ENCODE measurements at regions not wholly inside any gene's neighbourhood (a gene's known extent, or its start where the extent isn't known, plus 50 kb on each side); places are given as distances from the start of the nearest gene placed in this dataset.
"Not testable (repeated sequence)": the region's sequence is repeated elsewhere in the genome, so short reads cannot be mapped to it uniquely, and the experiment has no call there.

DNA sequence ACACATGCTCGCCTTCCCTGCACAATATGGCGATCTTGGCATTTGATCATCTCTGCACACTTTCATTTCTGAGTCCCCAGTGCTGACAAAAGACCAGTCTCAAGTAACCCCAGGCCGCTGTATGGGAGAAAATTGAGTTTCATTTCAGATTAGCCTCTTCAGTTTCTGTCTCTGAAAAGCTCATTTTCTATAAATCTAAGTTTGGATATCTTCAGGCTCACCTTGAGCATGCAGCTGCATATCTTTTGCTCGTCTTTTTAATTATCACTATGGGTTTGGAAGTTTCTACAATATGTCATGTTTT, 169.1 kb upstream of the MAST4 start:
- Mint-ChIP-seq H3K27me3 (peaks cover 11 to 12% of the 10 kb centered on the region in 2 donors), H3K27ac (no peak overlapping the region), H3K36me3 (no peaks in the 10 kb centered on the region), H3K4me1 (no peaks in the 10 kb centered on the region), H3K9me3 (peaks cover 0 to 3% (median 3%) of the 10 kb centered on the region in 5 donors), H3K4me3 (no peak overlapping the region)
- no peak overlapping the region for H3K4me3 ChIP-seq (ENCODE audit: low read length)
- H3K9me3 ChIP-seq (ENCODE audit: low read length), result no peaks in the 10 kb centered on the region
- H3K27me3 ChIP-seq (ENCODE audit: insufficient read depth, low read length, poor library complexity, severe bottlenecking), result no peaks in the 10 kb centered on the region
- no peak for DNase-seq
- H3K4me1 ChIP-seq (ENCODE audit: insufficient read depth, low read length), result no peaks in the 10 kb centered on the region
- ChIA-PET CTCF (no interaction called here), POLR2A (no interaction called here)
- H3K27ac ChIP-seq (ENCODE audit: low read depth, low read length), result no peak overlapping the region
- H3K36me3 ChIP-seq (ENCODE audit: insufficient read depth, low read length), result no peaks in the 10 kb centered on the region

DNA sequence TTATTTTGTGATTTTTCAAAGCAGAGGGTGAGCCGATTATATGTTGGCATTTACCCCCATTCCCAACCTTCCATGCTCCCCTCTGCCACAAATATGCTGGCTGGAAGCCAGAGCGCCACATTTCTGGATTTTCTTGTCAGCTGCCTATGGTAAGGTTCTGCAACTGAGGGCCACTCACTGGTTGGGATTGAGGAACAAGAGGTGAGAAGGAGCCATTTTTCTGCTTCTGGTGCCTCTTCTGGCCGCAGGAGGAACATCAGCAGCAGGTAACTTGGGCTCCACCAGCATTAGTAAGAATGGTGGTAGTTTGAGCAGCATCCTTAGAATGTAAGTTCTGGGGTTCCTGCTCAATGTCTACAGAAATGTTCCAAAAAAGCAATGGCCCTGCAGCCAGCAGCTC, 159.5 kb upstream of the MAST4 start:
- no peaks in the 10 kb centered on the region for H3K4me1 Mint-ChIP-seq
- H3K4me3 Mint-ChIP-seq, result no peak overlapping the region
- no peak overlapping the region for H3K4me3 ChIP-seq (ENCODE audit: low read length)

DNA sequence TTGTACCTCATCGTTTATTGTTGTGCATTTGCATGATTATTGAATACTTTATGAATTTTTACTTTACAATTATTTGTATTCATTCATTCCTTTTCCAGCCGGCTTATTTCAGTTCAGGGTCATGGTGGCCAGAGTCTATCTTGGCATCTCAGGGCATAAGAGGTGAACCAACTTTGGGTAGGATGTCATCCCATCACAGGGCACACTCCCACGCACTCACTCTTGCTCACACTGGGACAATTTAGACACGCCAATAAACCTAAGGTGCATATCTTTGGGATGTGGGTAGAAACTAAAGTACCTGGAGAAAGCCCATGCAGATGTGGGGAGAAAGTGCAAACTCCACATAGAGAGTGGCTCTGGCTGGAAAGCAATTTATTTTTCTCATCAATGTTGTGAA, 158.1 kb upstream of the MAST4 start:
- Histone ChIP-seq H3K27me3 (ENCODE audit: insufficient read depth, low read length, poor library complexity, severe bottlenecking) (no peaks in the 10 kb centered on the region), H3K27ac (ENCODE audit: low read depth, low read length) (no peak overlapping the region), H3K4me1 (ENCODE audit: insufficient read depth, low read length) (no peaks in the 10 kb centered on the region), H3K4me3 (ENCODE audit: low read length) (no peak overlapping the region), H3K36me3 (ENCODE audit: insufficient read depth, low read length) (no peaks in the 10 kb centered on the region), H3K9me3 (ENCODE audit: low read length) (no peaks in the 10 kb centered on the region)
- peaks cover 0 to 5% (median 0%) of the 10 kb centered on the region in 5 donors for H3K9me3 Mint-ChIP-seq
- H3K27me3 Mint-ChIP-seq, result no peaks in the 10 kb centered on the region
- H3K27ac Mint-ChIP-seq, result no peak overlapping the region
- H3K4me1 Mint-ChIP-seq, result no peaks in the 10 kb centered on the region
- ChIA-PET CTCF (no interaction called here), POLR2A (no interaction called here)
- no peak for DNase-seq
- no peak overlapping the region for H3K4me3 Mint-ChIP-seq
- H3K36me3 Mint-ChIP-seq, result no peaks in the 10 kb centered on the region

More for the DNA sequence above, 159.5 kb upstream of the MAST4 start:
- Histone ChIP-seq H3K27ac (ENCODE audit: low read depth, low read length) (no peak overlapping the region), H3K36me3 (ENCODE audit: insufficient read depth, low read length) (no peaks in the 10 kb centered on the region), H3K27me3 (ENCODE audit: insufficient read depth, low read length, poor library complexity, severe bottlenecking) (no peaks in the 10 kb centered on the region), H3K4me1 (ENCODE audit: insufficient read depth, low read length) (no peaks in the 10 kb centered on the region), H3K9me3 (ENCODE audit: low read length) (no peaks in the 10 kb centered on the region)
- no peak for DNase-seq
- POLR2A ChIA-PET, result no interaction called here
- Mint-ChIP-seq H3K36me3 (no peaks in the 10 kb centered on the region), H3K9me3 (peaks cover 0 to 4% (median 0%) of the 10 kb centered on the region in 5 donors), H3K27me3 (no peaks in the 10 kb centered on the region), H3K27ac (no peak overlapping the region)
- CTCF ChIA-PET, result no interaction called here

DNA sequence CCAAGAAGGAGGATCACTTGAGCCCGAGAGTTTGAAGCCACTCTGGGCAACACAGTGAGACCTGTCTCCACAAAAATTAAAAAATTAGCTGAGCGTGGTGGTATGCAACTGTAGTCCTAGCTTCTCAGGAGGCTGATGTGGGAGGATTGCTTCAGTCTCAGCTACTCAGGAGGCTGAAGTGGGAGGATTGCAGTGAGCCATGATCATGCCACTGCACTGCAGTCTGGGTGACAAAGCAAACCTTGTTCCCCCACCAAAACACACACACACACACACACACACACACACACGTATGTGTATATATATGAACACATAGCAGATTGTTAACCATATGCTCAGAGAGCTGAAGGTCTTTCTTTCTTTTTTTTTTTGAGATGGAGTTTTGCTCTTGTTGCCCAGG, 157.5 kb upstream of the MAST4 start:
- no peaks in the 10 kb centered on the region for H3K36me3 Mint-ChIP-seq
- H3K27ac Mint-ChIP-seq, result no peak overlapping the region
- H3K9me3 Mint-ChIP-seq, result peaks cover 0 to 5% (median 0%) of the 10 kb centered on the region in 5 donors
- POLR2A ChIA-PET, result no interaction called here
- Histone ChIP-seq H3K27me3 (ENCODE audit: insufficient read depth, low read length, poor library complexity, severe bottlenecking) (no peaks in the 10 kb centered on the region), H3K36me3 (ENCODE audit: insufficient read depth, low read length) (no peaks in the 10 kb centered on the region), H3K27ac (ENCODE audit: low read depth, low read length) (no peak overlapping the region), H3K9me3 (ENCODE audit: low read length) (no peaks in the 10 kb centered on the region), H3K4me1 (ENCODE audit: insufficient read depth, low read length) (no peaks in the 10 kb centered on the region), H3K4me3 (ENCODE audit: low read length) (no peak overlapping the region)
- H3K4me3 Mint-ChIP-seq, result no peak overlapping the region
- CTCF ChIA-PET, result no interaction called here
- DNase-seq, result no peak
- no peaks in the 10 kb centered on the region for H3K27me3 Mint-ChIP-seq
- no peaks in the 10 kb centered on the region for H3K4me1 Mint-ChIP-seq

DNA sequence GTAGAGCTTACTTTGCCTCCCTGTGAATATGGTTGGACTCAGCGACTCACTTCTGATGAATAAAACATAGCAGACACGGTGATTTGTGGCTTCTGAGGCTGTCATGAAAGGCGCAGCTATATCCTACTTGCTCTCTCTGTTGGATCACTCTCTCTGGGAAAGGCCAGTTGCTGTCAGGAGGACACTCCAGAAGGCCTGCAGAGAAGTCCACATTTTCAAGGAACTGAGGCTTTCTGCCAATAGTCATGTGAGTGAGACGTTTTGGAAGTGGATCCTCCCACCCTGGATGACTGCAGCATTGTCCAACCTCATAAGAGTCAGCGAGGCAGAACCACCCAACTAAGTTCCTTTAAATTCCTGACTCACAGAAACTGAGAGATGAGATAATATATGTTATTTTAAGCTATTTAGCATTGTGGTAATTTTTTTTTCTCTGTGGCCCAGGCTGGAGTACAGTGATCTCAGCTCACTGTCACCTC, 156.0 kb upstream of the MAST4 start:
- peaks cover 0 to 5% (median 0%) of the 10 kb centered on the region in 5 donors for H3K9me3 Mint-ChIP-seq
- ChIA-PET POLR2A (no interaction called here), CTCF (no interaction called here)
- no peaks in the 10 kb centered on the region for H3K4me1 Mint-ChIP-seq
- Histone ChIP-seq H3K4me3 (ENCODE audit: low read length) (no peak overlapping the region), H3K9me3 (ENCODE audit: low read length) (no peaks in the 10 kb centered on the region), H3K27me3 (ENCODE audit: insufficient read depth, low read length, poor library complexity, severe bottlenecking) (no peaks in the 10 kb centered on the region), H3K27ac (ENCODE audit: low read depth, low read length) (no peak overlapping the region), H3K36me3 (ENCODE audit: insufficient read depth, low read length) (no peaks in the 10 kb centered on the region), H3K4me1 (ENCODE audit: insufficient read depth, low read length) (no peaks in the 10 kb centered on the region)
- no peaks in the 10 kb centered on the region for H3K36me3 Mint-ChIP-seq
- DNase-seq, result no peak
- H3K27ac Mint-ChIP-seq, result no peak overlapping the region
- H3K27me3 Mint-ChIP-seq, result no peaks in the 10 kb centered on the region
- H3K4me3 Mint-ChIP-seq, result no peak overlapping the region

DNA sequence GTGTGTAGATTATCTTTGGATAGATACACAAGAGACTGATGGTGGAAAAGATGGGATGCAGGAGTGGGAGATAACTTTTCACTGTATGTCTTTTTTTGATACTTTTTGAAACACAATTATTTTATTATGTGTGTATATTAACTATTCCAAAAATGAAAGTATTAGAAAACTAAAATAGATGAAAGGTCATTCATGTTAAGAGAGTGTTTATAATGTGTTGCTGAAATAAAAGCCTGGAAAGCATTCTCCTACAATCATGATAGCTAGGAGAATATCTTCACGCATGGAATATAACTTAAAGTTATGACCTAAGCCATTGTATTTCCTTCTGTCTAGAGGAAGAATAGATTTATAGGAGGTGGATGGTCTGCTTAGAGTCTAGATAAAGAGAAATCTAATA, 154.8 kb upstream of the MAST4 start:
- Histone ChIP-seq H3K4me1 (ENCODE audit: insufficient read depth, low read length) (no peaks in the 10 kb centered on the region), H3K4me3 (ENCODE audit: low read length) (no peak overlapping the region), H3K36me3 (ENCODE audit: insufficient read depth, low read length) (no peaks in the 10 kb centered on the region), H3K27me3 (ENCODE audit: insufficient read depth, low read length, poor library complexity, severe bottlenecking) (no peaks in the 10 kb centered on the region), H3K27ac (ENCODE audit: low read depth, low read length) (no peak overlapping the region), H3K9me3 (ENCODE audit: low read length) (no peaks in the 10 kb centered on the region)
- ChIA-PET CTCF (no interaction called here), POLR2A (no interaction called here)
- H3K27me3 Mint-ChIP-seq, result no peaks in the 10 kb centered on the region
- no peak overlapping the region for H3K27ac Mint-ChIP-seq
- H3K4me3 Mint-ChIP-seq, result no peak overlapping the region
- H3K9me3 Mint-ChIP-seq, result peaks cover 0 to 7% (median 0%) of the 10 kb centered on the region in 5 donors
- DNase-seq, result no peak
- no peaks in the 10 kb centered on the region for H3K36me3 Mint-ChIP-seq
- no peaks in the 10 kb centered on the region for H3K4me1 Mint-ChIP-seq

DNA sequence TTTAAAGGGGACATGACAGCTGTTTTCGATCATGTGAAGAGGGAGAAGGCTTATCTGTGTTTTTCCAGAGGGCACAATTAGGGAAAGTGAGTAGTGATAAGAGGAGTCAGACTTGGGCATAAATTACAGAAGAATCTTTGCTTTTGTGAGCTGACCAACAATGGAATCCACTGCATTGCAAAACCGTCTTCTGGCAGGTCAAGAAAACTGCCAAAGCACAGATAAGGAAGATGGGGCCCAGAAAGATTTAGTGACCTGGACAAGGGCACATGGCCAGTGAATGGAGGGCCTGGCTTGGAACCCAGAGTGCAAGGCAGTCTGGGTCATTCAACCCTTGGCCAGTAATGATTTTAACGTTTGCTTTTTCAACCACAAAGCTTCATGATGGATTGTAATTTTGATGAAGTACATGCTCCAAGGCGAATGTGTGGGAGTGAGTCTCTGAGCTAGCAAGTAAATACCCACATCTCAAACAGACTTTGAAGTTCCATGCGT, 153.2 kb upstream of the MAST4 start:
- Histone ChIP-seq H3K36me3 (ENCODE audit: insufficient read depth, low read length) (no peaks in the 10 kb centered on the region), H3K4me3 (ENCODE audit: low read length) (no peak overlapping the region), H3K4me1 (ENCODE audit: insufficient read depth, low read length) (no peaks in the 10 kb centered on the region), H3K27me3 (ENCODE audit: insufficient read depth, low read length, poor library complexity, severe bottlenecking) (no peaks in the 10 kb centered on the region), H3K9me3 (ENCODE audit: low read length) (no peaks in the 10 kb centered on the region), H3K27ac (ENCODE audit: low read depth, low read length) (no peak overlapping the region)
- Mint-ChIP-seq H3K27me3 (no peaks in the 10 kb centered on the region), H3K27ac (no peak overlapping the region), H3K9me3 (peaks cover 0 to 13% (median 5%) of the 10 kb centered on the region in 5 donors), H3K4me1 (no peaks in the 10 kb centered on the region), H3K36me3 (no peaks in the 10 kb centered on the region), H3K4me3 (no peak overlapping the region)
- CTCF ChIA-PET, result no interaction called here
- POLR2A ChIA-PET, result no interaction called here
- DNase-seq, result no peak

DNA sequence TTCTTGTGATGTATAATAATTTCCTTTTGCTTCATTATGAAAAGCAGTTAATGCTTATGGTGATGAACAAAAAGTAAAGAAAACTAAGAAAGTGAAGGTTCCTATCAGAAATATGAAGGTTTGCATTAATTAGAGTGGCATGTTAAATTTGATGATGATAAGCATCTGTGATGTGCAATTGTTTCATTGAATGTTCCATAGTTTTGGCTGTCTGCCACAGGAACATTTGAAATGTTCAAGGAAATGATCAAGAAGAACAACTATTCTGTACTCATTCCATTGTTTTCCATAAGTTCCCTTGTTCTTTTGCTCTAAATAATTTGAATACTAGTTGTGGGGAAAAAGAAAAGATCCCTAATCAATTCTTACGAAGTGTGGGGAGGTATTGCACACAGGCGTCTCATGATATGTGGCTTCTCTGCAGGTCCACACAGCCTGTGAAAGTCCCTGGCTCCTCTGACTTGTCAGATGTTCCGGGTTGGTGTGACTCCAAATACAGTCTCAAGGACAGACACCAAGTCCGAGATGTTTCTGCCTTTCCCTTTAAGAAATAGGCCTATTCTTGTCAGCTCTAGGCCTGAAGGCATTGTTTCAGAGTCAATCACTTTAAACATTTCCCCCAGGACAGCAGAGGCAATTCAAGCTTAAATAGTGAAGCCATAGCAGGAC, 152.6 kb upstream of the MAST4 start:
- Mint-ChIP-seq H3K27me3 (peaks cover 0 to 1% of the 10 kb centered on the region in 2 donors), H3K27ac (no peak overlapping the region), H3K4me1 (no peaks in the 10 kb centered on the region), H3K4me3 (no peak overlapping the region), H3K36me3 (no peaks in the 10 kb centered on the region), H3K9me3 (peaks cover 0 to 17% (median 7%) of the 10 kb centered on the region in 5 donors)
- H3K27ac ChIP-seq (ENCODE audit: low read depth, low read length), result no peak overlapping the region
- H3K36me3 ChIP-seq (ENCODE audit: insufficient read depth, low read length), result no peaks in the 10 kb centered on the region
- ChIA-PET CTCF (no interaction called here), POLR2A (no interaction called here)
- DNase-seq, result no peak
- H3K27me3 ChIP-seq (ENCODE audit: insufficient read depth, low read length, poor library complexity, severe bottlenecking), result no peaks in the 10 kb centered on the region
- no peak overlapping the region for H3K4me3 ChIP-seq (ENCODE audit: low read length)
- H3K4me1 ChIP-seq (ENCODE audit: insufficient read depth, low read length), result no peaks in the 10 kb centered on the region
- H3K9me3 ChIP-seq (ENCODE audit: low read length), result no peaks in the 10 kb centered on the region

DNA sequence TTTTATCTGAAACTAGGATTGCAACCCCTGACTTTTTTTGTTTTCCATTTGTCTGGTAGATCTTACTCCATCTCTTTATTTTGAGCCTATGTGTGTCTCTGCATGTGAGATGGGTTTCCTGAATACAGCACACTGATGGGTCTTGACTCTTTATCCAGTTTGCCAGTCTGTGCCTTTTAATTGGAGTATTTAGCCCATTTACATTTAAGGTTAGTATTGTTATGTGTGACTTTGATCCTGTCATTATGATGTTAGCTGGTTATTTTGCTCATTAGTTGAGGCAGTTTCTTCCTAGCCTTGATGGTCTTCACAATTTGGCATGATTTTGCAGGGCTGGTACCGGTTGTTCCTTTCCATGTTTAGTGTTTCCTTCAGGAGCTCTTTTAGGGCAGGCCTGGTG, 148.1 kb upstream of the MAST4 start:
- H3K4me3 Mint-ChIP-seq; H3K9me3 ChIP-seq (ENCODE audit: low read length); H3K4me1 ChIP-seq (ENCODE audit: insufficient read depth, low read length); POLR2A ChIA-PET; H3K27me3 Mint-ChIP-seq; H3K27me3 ChIP-seq (ENCODE audit: insufficient read depth, low read length, poor library complexity, severe bottlenecking); H3K4me1 Mint-ChIP-seq; CTCF ChIA-PET; H3K36me3 ChIP-seq (ENCODE audit: insufficient read depth, low read length); H3K27ac ChIP-seq (ENCODE audit: low read depth, low read length); DNase-seq; H3K4me3 ChIP-seq (ENCODE audit: low read length); H3K27ac Mint-ChIP-seq; H3K36me3 Mint-ChIP-seq: not testable (repeated sequence)
- H3K9me3 Mint-ChIP-seq, result peaks cover 6 to 15% (median 9%) of the 10 kb centered on the region in 5 donors
